Tibial nerve (tissue), 4 donors: ENCODE measurements at regions not wholly inside any gene's neighbourhood (a gene's known extent, or its start where the extent isn't known, plus 50 kb on each side); places are given as distances from the start of the nearest gene placed in this dataset.

Source experiments
- DNase-seq, 2 donors: peaks; one replicate each; pipeline ENCODE4 v3.0.0-alpha.2; 2019; ENCODE audit warnings: low spot score in 2 of 2
- H3K27ac ChIP-seq, 4 donors: fragments of 200-600 bp; sonication (generic) in 3 of 4; one replicate each; pipeline ENCODE4 v1.5.1; 2017 to 2019; ENCODE audit warnings: mild to moderate bottlenecking in 1 of 4
- H3K27me3 ChIP-seq, 2 donors: fragments of 200-600 bp; sonication (generic) in 1 of 2; one replicate each; pipeline versions ENCODE4 v1.5.1 to v1.6.0; 2017 to 2019
- H3K36me3 ChIP-seq, 3 donors: fragments of 200-600 bp; sonication (generic); one replicate each; pipeline ENCODE4 v1.5.1; 2018 to 2019
- H3K4me1 ChIP-seq, 4 donors: fragments of 200-600 bp; sonication (generic) in 3 of 4; one replicate each; pipeline ENCODE4 v1.5.1; 2017 to 2019
- H3K4me3 ChIP-seq, 4 donors: fragments of 200-600 bp; sonication (generic) in 3 of 4; one replicate each; pipeline ENCODE4 v1.5.1; 2017 to 2019; ENCODE audit warnings: mild to moderate bottlenecking in 1 of 4, moderate library complexity in 1 of 4
- H3K9me3 ChIP-seq, 4 donors: fragments of 200-600 bp; sonication (generic) in 3 of 4; one replicate each; pipeline ENCODE4 v1.5.1; 2017 to 2019
- EP300 ChIP-seq, 2 donors: sonication (generic); formaldehyde crosslinking; IDR thresholded peaks; one replicate each; pipeline ENCODE4 v1.6.1; 2017; ENCODE audit warnings: antibody characterized with exemption in 2 of 2, mild to moderate bottlenecking in 1 of 2
- POLR2A ChIP-seq, 2 donors: fragments of 450-650 bp; IDR thresholded peaks; one replicate each; pipeline ENCODE4 v1.6.1; 2017; ENCODE audit warnings: antibody characterized with exemption in 2 of 2, mild to moderate bottlenecking in 2 of 2, moderate library complexity in 2 of 2
- WGBS, 2 donors: methylation state at CpG; one replicate each; pipeline ENCODE4 v1.1.5; 2018; 5-methylcytosine and 5-hydroxymethylcytosine counted together
- TF ChIP-seq, protein P1 (sequence below), 5 experiments: fragments of 200-600 bp in 3 of 5; fragments of 450-650 bp in 2 of 5; sonication (generic) in 3 of 5; IDR thresholded peaks; one replicate each; pipeline ENCODE4 v1.5.1; 2016 to 2019; ENCODE audit warnings: antibody characterized with exemption in 5 of 5, mild to moderate bottlenecking in 3 of 5, moderate library complexity in 2 of 5

- no peaks in the 10 kb centered on the region for H3K27me3 ChIP-seq
- no peaks in the 10 kb centered on the region for H3K36me3 ChIP-seq
- WGBS, 2 donors = 53 to 67% methylated on average over 1 of the region's 1 CpG
These were observed 1180.6 kb upstream of the AUTS2 start for GRCh38 chr7:68417659-68418058.

GRCh38 chr7:68420342-68421192, 1177.7 kb upstream of the AUTS2 start:
- H3K36me3 ChIP-seq = no peaks in the 10 kb centered on the region
- TF ChIP-seq POLR2A (IDR thresholded peaks at IDR 0.05) (no peak), EP300 (IDR thresholded peaks at IDR 0.05) (no peak)
- TF ChIP-seq, protein P1, sequence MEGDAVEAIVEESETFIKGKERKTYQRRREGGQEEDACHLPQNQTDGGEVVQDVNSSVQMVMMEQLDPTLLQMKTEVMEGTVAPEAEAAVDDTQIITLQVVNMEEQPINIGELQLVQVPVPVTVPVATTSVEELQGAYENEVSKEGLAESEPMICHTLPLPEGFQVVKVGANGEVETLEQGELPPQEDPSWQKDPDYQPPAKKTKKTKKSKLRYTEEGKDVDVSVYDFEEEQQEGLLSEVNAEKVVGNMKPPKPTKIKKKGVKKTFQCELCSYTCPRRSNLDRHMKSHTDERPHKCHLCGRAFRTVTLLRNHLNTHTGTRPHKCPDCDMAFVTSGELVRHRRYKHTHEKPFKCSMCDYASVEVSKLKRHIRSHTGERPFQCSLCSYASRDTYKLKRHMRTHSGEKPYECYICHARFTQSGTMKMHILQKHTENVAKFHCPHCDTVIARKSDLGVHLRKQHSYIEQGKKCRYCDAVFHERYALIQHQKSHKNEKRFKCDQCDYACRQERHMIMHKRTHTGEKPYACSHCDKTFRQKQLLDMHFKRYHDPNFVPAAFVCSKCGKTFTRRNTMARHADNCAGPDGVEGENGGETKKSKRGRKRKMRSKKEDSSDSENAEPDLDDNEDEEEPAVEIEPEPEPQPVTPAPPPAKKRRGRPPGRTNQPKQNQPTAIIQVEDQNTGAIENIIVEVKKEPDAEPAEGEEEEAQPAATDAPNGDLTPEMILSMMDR (IDR thresholded peaks at IDR 0.05) = no peak
- no peak overlapping the region for H3K27ac ChIP-seq
- H3K4me1 ChIP-seq = no peaks in the 10 kb centered on the region
- H3K4me3 ChIP-seq = no peak overlapping the region
- no peaks in the 10 kb centered on the region for H3K9me3 ChIP-seq
- H3K27me3 ChIP-seq = no peaks in the 10 kb centered on the region
- 84 to 89% methylated on average over 11 of the region's 11 CpGs for WGBS, 2 donors
- DNase-seq = no peak

More at GRCh38 chr7:68417659-68418058, 1180.6 kb upstream of the AUTS2 start:
- Histone ChIP-seq H3K27ac (no peak overlapping the region), H3K9me3 (no peaks in the 10 kb centered on the region), H3K4me3 (no peak overlapping the region), H3K4me1 (no peaks in the 10 kb centered on the region)
- TF ChIP-seq EP300 (IDR thresholded peaks at IDR 0.05) (no peak), POLR2A (IDR thresholded peaks at IDR 0.05) (no peak)
- TF ChIP-seq, protein P1 (IDR thresholded peaks at IDR 0.05) = no peak
- no peak for DNase-seq

GRCh38 chr7:68421712-68422111, 1176.6 kb upstream of the AUTS2 start:
- 94 to 97% methylated on average over 7 of the region's 7 CpGs for WGBS, 2 donors
- DNase-seq = no peak
- Histone ChIP-seq H3K9me3 (no peaks in the 10 kb centered on the region), H3K4me3 (no peak overlapping the region), H3K36me3 (no peaks in the 10 kb centered on the region), H3K27me3 (no peaks in the 10 kb centered on the region), H3K4me1 (no peaks in the 10 kb centered on the region), H3K27ac (no peak overlapping the region)
- TF ChIP-seq EP300 (IDR thresholded peaks at IDR 0.05) = no peak
- TF ChIP-seq, protein P1 (IDR thresholded peaks at IDR 0.05) = no peak
- TF ChIP-seq POLR2A (IDR thresholded peaks at IDR 0.05) = no peak

GRCh38 chr7:68422281-68422680, 1176.0 kb upstream of the AUTS2 start:
- no peak overlapping the region for H3K4me3 ChIP-seq
- H3K9me3 ChIP-seq = no peaks in the 10 kb centered on the region
- H3K27ac ChIP-seq = no peak overlapping the region
- no peak for DNase-seq
- WGBS, 2 donors = 67% methylated on average over 4 of the region's 4 CpGs
- no peak for TF ChIP-seq POLR2A (IDR thresholded peaks at IDR 0.05)
- TF ChIP-seq EP300 (IDR thresholded peaks at IDR 0.05) = no peak
- TF ChIP-seq, protein P1 (IDR thresholded peaks at IDR 0.05) = no peak
- H3K4me1 ChIP-seq = no peaks in the 10 kb centered on the region
- H3K27me3 ChIP-seq = no peaks in the 10 kb centered on the region
- H3K36me3 ChIP-seq = no peaks in the 10 kb centered on the region

GRCh38 chr7:68423356-68423755, 1174.9 kb upstream of the AUTS2 start:
- Histone ChIP-seq H3K27me3 (no peaks in the 10 kb centered on the region), H3K9me3 (no peaks in the 10 kb centered on the region), H3K27ac (no peak overlapping the region), H3K36me3 (no peaks in the 10 kb centered on the region), H3K4me3 (no peak overlapping the region), H3K4me1 (no peaks in the 10 kb centered on the region)
- TF ChIP-seq POLR2A (IDR thresholded peaks at IDR 0.05) (no peak), EP300 (IDR thresholded peaks at IDR 0.05) (no peak)
- TF ChIP-seq, protein P1 (IDR thresholded peaks at IDR 0.05) = no peak
- WGBS, 2 donors = 80 to 85% methylated on average over 5 of the region's 5 CpGs
- no peak for DNase-seq
